Gastroesophageal sphincter (tissue), 4 donors: ENCODE measurements at regions not wholly inside any gene's neighbourhood (a gene's known extent, or its start where the extent isn't known, plus 50 kb on each side); places are given as distances from the start of the nearest gene placed in this dataset.

Source experiments
- ATAC-seq: fragments of 150-250 bp; one replicate; pipeline ENCODE4 v1.9.1; 2016; ENCODE audit warnings: mild to moderate bottlenecking, moderate library complexity
- H3K27ac ChIP-seq, 4 donors: fragments of 200-600 bp; sonication (generic) in 3 of 4; 1 replicate in 3 of 4; 2 replicates in 1 of 4; pipeline ENCODE4 v1.5.1; 2016 to 2019
- H3K27me3 ChIP-seq: fragments of 200-600 bp; sonication (generic); one replicate; pipeline ENCODE4 v1.5.1; 2019
- H3K36me3 ChIP-seq, 2 donors: fragments of 200-600 bp; sonication (generic); one replicate each; pipeline ENCODE4 v1.5.1; 2019; ENCODE audit warnings: control low read depth in 1 of 2
- H3K4me1 ChIP-seq, 3 donors: fragments of 200-600 bp; sonication (generic); 1 replicate in 2 of 3; 2 replicates in 1 of 3; pipeline ENCODE4 v1.5.1; 2016 to 2019; ENCODE audit warnings: control low read depth in 2 of 3
- H3K4me3 ChIP-seq, 2 donors: fragments of 200-600 bp; sonication (generic); one replicate each; pipeline ENCODE4 v1.5.1; 2019; ENCODE audit warnings: mild to moderate bottlenecking in 1 of 2, moderate library complexity in 1 of 2
- H3K9me3 ChIP-seq, 3 donors: fragments of 200-600 bp; sonication (generic); one replicate each; pipeline ENCODE4 v1.5.1; 2017 to 2019; ENCODE audit warnings: control low read depth in 2 of 3
- CTCF ChIP-seq, 4 experiments: fragments of 200-600 bp in 2 of 4; fragments of 450-650 bp in 2 of 4; sonication (generic) in 1 of 4; IDR thresholded peaks; one replicate each; pipeline ENCODE4 v1.5.1; 2017 to 2019; ENCODE audit warnings: antibody characterized with exemption in 4 of 4, mild to moderate bottlenecking in 2 of 4, moderate library complexity in 2 of 4
- EP300 ChIP-seq: sonication (generic); formaldehyde crosslinking; IDR thresholded peaks from one replicate; pipeline ENCODE4 v1.6.1; 2017; ENCODE audit warnings: antibody characterized with exemption, mild to moderate bottlenecking
- POLR2A ChIP-seq, 2 donors: fragments of 450-650 bp; IDR thresholded peaks; one replicate each; pipeline ENCODE4 v1.6.1; 2017; ENCODE audit warnings: antibody characterized with exemption in 2 of 2, mild to moderate bottlenecking in 2 of 2, moderate library complexity in 1 of 2
- POLR2AphosphoS5 ChIP-seq: sonication (generic); formaldehyde crosslinking; IDR thresholded peaks from one replicate; pipeline ENCODE4 v1.6.1; 2017; ENCODE audit warnings: antibody characterized with exemption
- WGBS, 2 donors: methylation state at CpG; one replicate each; pipeline ENCODE4 v1.1.5; 2018; ENCODE audit warnings: low coverage in 1 of 2; 5-methylcytosine and 5-hydroxymethylcytosine counted together

- H3K4me3 ChIP-seq: no peak overlapping the region
- WGBS, 2 donors: 0 to 51% methylated on average over 1 to 2 of the region's 2 CpGs
- ATAC-seq: peak; percentile 43
- no peaks in the 10 kb centered on the region for H3K27me3 ChIP-seq
- H3K36me3 ChIP-seq: no peaks in the 10 kb centered on the region
- H3K4me1 ChIP-seq: peaks cover 0 to 17% (median 9%) of the 10 kb centered on the region in 3 donors
- TF ChIP-seq EP300 (no peak), POLR2A (IDR thresholded peaks at IDR 0.05) (no peak), CTCF (IDR thresholded peaks at IDR 0.05) (no peak), POLR2AphosphoS5 (no peak)
- peak overlapping the region; percentile 59 to 76 (median 67) for H3K27ac ChIP-seq
- no peaks in the 10 kb centered on the region for H3K9me3 ChIP-seq
Measured at GRCh38 chr10:36808625-36809362, 316.6 kb upstream of the ANKRD30A start.

- H3K4me1 ChIP-seq: peaks cover 11 to 45% (median 15%) of the 10 kb centered on the region in 3 donors
- no peak for TF ChIP-seq POLR2AphosphoS5
- no peak for TF ChIP-seq CTCF (IDR thresholded peaks at IDR 0.05)
- TF ChIP-seq EP300: no peak
- no peak for TF ChIP-seq POLR2A (IDR thresholded peaks at IDR 0.05)
- no peak overlapping the region for H3K4me3 ChIP-seq
- H3K27ac ChIP-seq: peak overlapping the region in 3 of 4 donors; percentile 51 to 72 (median 72)
- H3K36me3 ChIP-seq: no peaks in the 10 kb centered on the region
- 66 to 87% methylated on average over 3 to 6 of the region's 6 CpGs for WGBS, 2 donors
- no peak for ATAC-seq
- H3K9me3 ChIP-seq: no peaks in the 10 kb centered on the region
- H3K27me3 ChIP-seq: no peaks in the 10 kb centered on the region
Measured at GRCh38 chr10:36803229-36803628, 322.2 kb upstream of the ANKRD30A start.

GRCh38 chr10:36802490-36803153 lies 322.8 kb upstream of the ANKRD30A start:
- no peaks in the 10 kb centered on the region for H3K36me3 ChIP-seq
- 14 to 16% methylated on average over 6 to 7 of the region's 13 CpGs for WGBS, 2 donors
- no peak overlapping the region for H3K4me3 ChIP-seq
- H3K4me1 ChIP-seq: peaks cover 11 to 45% (median 15%) of the 10 kb centered on the region in 3 donors
- H3K27me3 ChIP-seq: no peaks in the 10 kb centered on the region
- ATAC-seq: peak; percentile 53
- no peak for TF ChIP-seq CTCF (IDR thresholded peaks at IDR 0.05)
- H3K27ac ChIP-seq: peak overlapping the region; percentile 51 to 72 (median 68)
- no peaks in the 10 kb centered on the region for H3K9me3 ChIP-seq

- H3K4me3 ChIP-seq: no peak overlapping the region
- H3K27me3 ChIP-seq: no peaks in the 10 kb centered on the region
- ATAC-seq: no peak
- TF ChIP-seq EP300 (no peak), POLR2A (IDR thresholded peaks at IDR 0.05) (no peak)
- H3K36me3 ChIP-seq: no peaks in the 10 kb centered on the region
- no peaks in the 10 kb centered on the region for H3K9me3 ChIP-seq
- H3K27ac ChIP-seq: peak overlapping the region in 3 of 4 donors; percentile 65 to 72 (median 72)
- H3K4me1 ChIP-seq: peaks cover 11 to 40% (median 15%) of the 10 kb centered on the region in 3 donors
- 48 to 59% methylated on average over 3 of the region's 3 CpGs for WGBS, 2 donors
Measured at GRCh38 chr10:36801660-36802059, 323.7 kb upstream of the ANKRD30A start.

GRCh38 chr10:36794981-36795380 lies 330.4 kb upstream of the ANKRD30A start:
- H3K4me3 ChIP-seq: no peak overlapping the region
- peaks cover 0 to 14% (median 0%) of the 10 kb centered on the region in 3 donors for H3K4me1 ChIP-seq
- 60 to 84% methylated on average over 3 of the region's 3 CpGs for WGBS, 2 donors
- TF ChIP-seq POLR2A (IDR thresholded peaks at IDR 0.05): no peak
- no peak for TF ChIP-seq CTCF (IDR thresholded peaks at IDR 0.05)
- TF ChIP-seq EP300: no peak
- no peak for TF ChIP-seq POLR2AphosphoS5
- no peak for ATAC-seq
- H3K9me3 ChIP-seq: no peaks in the 10 kb centered on the region
- H3K27ac ChIP-seq: no peak overlapping the region
- H3K27me3 ChIP-seq: no peaks in the 10 kb centered on the region
- H3K36me3 ChIP-seq: no peaks in the 10 kb centered on the region
